GM21786 (cell line): ENCODE measurements at regions not wholly inside any gene's neighbourhood (a gene's known extent, or its start where the extent isn't known, plus 50 kb on each side); places are given as distances from the start of the nearest gene placed in this dataset.
"Not testable (repeated sequence)": the region's sequence is repeated elsewhere in the genome, so short reads cannot be mapped to it uniquely, and the experiment has no call there.

ENCODE experiments used
- ATAC-seq: cut with Tn5 transposase; IDR thresholded peaks from one replicate; pipeline ENCODE4 v1.9.1; 2021; ENCODE audit not compliant: unreplicated experiment

- ATAC-seq = no peak
Measured at GRCh38 chr1:165147799-165148198, 208.7 kb downstream of the LMX1A start.

- no peak for ATAC-seq
Measured at GRCh38 chr1:165144757-165145397, 211.6 kb downstream of the LMX1A start.

- no peak for ATAC-seq
Measured at GRCh38 chr1:165143437-165144065, 213.0 kb downstream of the LMX1A start.

GRCh38 chr1:165138960-165139359 lies 217.6 kb downstream of the LMX1A start:
- ATAC-seq = no peak

GRCh38 chr1:165137551-165138316 lies 218.8 kb downstream of the LMX1A start:
- no peak for ATAC-seq

GRCh38 chr1:165134431-165134830 lies 222.1 kb downstream of the LMX1A start:
- no peak for ATAC-seq

GRCh38 chr1:165129568-165130164 lies 226.8 kb downstream of the LMX1A start:
- ATAC-seq = peak; percentile 77

- ATAC-seq = no peak
Measured at GRCh38 chr1:165124772-165125171, 231.7 kb downstream of the LMX1A start.

GRCh38 chr1:165119086-165119485 lies 237.4 kb downstream of the LMX1A start:
- ATAC-seq = no peak

- no peak for ATAC-seq
Measured at GRCh38 chr1:165117482-165117881, 239.0 kb downstream of the LMX1A start.

GRCh38 chr1:165116732-165117131 lies 239.8 kb downstream of the LMX1A start:
- no peak for ATAC-seq

- ATAC-seq = no peak
Measured at GRCh38 chr1:165116171-165116570, 240.3 kb downstream of the LMX1A start.

- ATAC-seq = no peak
Measured at GRCh38 chr1:165114889-165115285, 241.6 kb downstream of the LMX1A start.

- no peak for ATAC-seq
Measured at GRCh38 chr1:165114022-165114888, 242.3 kb downstream of the LMX1A start.

- ATAC-seq = no peak
Measured at GRCh38 chr1:165112260-165112659, 244.3 kb downstream of the LMX1A start.

- no peak for ATAC-seq
Measured at GRCh38 chr1:165109013-165109412, 247.5 kb downstream of the LMX1A start.

GRCh38 chr1:165092542-165093162 lies 263.9 kb downstream of the LMX1A start:
- ATAC-seq = not testable (repeated sequence)

- ATAC-seq = no peak
Measured at GRCh38 chr1:165080253-165080896, 276.1 kb downstream of the LMX1A start.

- ATAC-seq = no peak
Measured at GRCh38 chr1:165078391-165078790, 278.1 kb downstream of the LMX1A start.
